GM12872 (cell line): ENCODE measurements at regions not wholly inside any gene's neighbourhood (a gene's known extent, or its start where the extent isn't known, plus 50 kb on each side); places are given as distances from the start of the nearest gene placed in this dataset.

Source experiments
- CTCF ChIP-seq: IDR thresholded peaks from 3 replicates; pipeline ENCODE4 v1.5.1; 2011; ENCODE audit warnings: low read depth, mild to moderate bottlenecking, low read length, moderate library complexity; ENCODE audit not compliant: insufficient read depth

DNA sequence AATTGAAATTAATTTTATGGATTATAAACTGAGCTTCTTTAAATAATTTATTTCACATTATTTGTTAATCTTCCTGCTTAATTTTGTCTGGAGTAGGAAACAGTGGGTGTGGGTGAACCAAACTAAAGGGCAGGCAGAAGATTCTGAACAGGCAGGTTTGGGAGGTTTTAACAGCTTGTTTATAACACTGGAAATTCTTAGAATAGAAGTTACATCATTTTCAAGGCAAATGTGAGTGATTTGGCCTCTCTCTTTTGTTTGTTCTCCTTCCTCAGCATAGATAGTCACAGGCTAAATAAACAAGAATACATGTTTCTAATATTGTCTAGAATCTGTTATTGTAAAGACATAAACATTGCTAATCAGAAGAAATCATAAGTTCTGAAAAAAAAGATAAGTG lies 970.9 kb upstream of the NUDT12 start:
- TF ChIP-seq CTCF, result no peak

DNA sequence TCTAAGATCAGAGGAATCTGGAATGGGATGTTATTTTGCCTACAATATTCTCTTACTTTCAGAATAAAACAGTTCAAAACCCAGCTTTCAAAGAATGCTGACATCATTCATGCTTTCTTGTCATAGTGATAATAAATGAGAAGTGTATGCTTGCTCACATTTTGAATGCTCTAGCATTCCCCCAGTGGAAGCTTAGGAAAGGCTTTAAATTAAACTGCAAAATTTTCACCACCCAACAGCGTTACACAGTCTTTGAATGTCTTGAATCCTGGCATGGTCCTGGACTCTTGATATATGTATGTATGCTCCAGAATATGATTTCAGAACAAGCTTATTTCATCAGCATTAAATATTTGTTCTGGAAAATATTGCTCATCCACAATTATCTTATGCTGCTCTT lies 964.3 kb upstream of the NUDT12 start:
- TF ChIP-seq CTCF, result no peak

- TF ChIP-seq CTCF, result no peak
These were observed 951.1 kb upstream of the NUDT12 start for GRCh38 chr5:104513640-104514072.

GRCh38 chr5:104513121-104513602 lies 950.6 kb upstream of the NUDT12 start:
- TF ChIP-seq CTCF, result no peak

DNA sequence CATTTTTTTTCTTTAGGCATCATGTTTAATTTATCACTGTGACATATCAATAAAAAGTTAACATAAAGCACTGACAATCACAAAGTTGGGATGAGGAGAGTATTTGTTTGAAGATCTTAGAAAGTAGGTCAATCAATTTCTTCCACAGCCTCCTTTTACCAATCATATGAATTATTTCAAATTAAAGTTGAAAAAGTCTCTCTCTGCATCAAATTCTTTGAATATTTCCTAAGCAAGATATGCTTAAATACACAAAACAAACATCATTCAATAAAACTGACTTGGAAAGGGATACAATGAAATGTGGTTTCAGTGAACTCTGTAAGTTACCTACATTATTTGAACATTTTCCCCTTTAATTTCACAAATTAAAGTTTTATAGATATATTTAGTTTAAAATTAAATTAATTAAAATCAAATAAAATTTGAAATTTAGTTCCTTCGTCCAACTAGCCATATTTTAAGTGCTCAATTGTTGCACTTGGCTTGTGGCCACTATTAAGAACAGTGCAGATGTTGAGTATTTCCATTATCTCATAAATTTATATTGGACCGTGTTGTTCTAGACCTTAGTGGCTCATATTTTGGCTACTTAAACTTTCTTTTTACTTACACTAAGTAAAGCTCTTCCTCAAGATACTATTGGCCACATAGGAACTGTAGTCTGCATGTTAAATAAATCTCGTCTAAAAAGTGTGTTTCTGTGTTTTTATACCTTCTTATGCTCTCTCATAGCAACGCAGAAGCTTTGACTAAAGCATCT lies 949.7 kb upstream of the NUDT12 start:
- TF ChIP-seq CTCF, result no peak

DNA sequence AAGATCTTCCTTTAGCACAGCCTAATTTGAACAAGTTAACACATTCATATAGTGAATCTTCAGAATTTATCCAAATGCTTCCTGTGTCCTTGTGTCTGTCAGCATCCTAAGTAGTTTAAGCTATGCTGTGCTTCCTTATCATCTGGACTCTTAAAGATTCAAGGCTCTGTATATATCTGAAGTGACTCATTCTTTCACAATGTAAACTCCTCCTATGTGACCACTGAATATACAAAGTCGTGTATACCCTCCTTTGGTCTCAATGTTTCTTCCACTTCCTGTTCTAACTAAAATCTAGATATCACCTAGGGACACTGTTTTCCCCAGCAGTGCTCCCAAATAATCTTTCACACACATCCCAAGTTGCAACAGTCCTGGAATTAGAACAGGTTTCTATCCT lies 935.7 kb upstream of the NUDT12 start:
- no peak for TF ChIP-seq CTCF

DNA sequence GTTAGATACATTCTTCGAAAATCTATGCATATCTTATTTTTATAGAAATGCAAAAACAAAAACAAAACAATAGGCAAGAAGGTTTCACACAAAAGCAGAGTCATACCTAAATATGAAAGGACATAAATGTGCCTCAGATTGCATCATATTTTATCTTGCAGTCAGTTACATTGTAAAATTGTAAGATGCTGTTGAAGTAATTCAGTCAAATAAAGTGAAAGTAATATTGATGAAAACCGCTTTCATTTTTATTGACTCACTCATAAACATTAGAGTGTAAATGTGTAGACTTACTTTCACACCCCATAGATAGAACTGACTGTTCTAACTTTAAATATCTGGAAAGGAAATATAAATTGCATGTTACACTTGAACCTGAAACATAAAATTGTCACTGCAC lies 931.5 kb upstream of the NUDT12 start:
- TF ChIP-seq CTCF, result no peak
